ENCODE measurements at regions not wholly inside any gene's neighbourhood (a gene's known extent, or its start where the extent isn't known, plus 50 kb on each side); places are given as distances from the start of the nearest gene placed in this dataset.

DNA sequence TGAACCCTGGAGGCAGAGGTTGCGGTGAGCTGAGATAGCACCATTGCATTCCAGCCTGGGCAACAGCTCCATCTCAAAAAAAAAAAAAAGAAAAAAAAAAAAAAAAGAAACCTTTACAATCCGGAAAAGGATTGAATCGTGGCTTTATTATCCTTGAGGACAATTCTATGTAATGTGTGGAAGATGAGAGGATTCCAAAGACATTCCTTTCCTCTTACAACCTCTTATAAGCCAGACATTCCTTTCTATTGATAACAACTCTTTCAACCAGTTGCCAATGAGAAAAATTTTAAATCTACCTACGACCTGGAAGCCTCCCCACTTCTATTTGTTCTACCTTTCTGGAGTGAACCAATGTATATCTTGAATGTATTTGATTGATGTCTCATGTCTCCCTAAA lies 91.2 kb upstream of the EEF1E1 start:
- Histone ChIP-seq H3K27ac (ENCODE audit: low read depth, low read length) (peak overlapping the region; percentile 45), H3K79me2 (ENCODE audit: insufficient read depth, low read length) (no peaks in the 10 kb centered on the region), H4K20me1 (ENCODE audit: insufficient read depth, low read length) (no peaks in the 10 kb centered on the region), H3K36me3 (ENCODE audit: insufficient read depth, low read length) (no peaks in the 10 kb centered on the region), H3K4me1 (ENCODE audit: insufficient read depth, low read length) (peaks cover 15% of the 10 kb centered on the region), H3K9me3 (ENCODE audit: low read depth, low read length) (no peaks in the 10 kb centered on the region), H2AFZ (ENCODE audit: low read length) (no peak overlapping the region), H3K4me2 (ENCODE audit: insufficient read depth, low read length) (no peak overlapping the region), H3K27me3 (ENCODE audit: insufficient read depth, low read length) (no peaks in the 10 kb centered on the region), H3K4me3 (ENCODE audit: insufficient read depth, low read length) (no peak overlapping the region)
- TF ChIP-seq CTCF (IDR thresholded peaks at IDR 0.05; ENCODE audit: extremely low read depth, low read depth, low read length), result no peak
- no peak for DNase-seq (ENCODE audit: insufficient read length, low spot score, missing footprints)

- Histone ChIP-seq H3K4me3 (ENCODE audit: insufficient read depth, low read length) (no peak overlapping the region), H3K27me3 (ENCODE audit: insufficient read depth, low read length) (no peaks in the 10 kb centered on the region), H4K20me1 (ENCODE audit: insufficient read depth, low read length) (no peaks in the 10 kb centered on the region), H3K79me2 (ENCODE audit: insufficient read depth, low read length) (no peaks in the 10 kb centered on the region), H3K4me2 (ENCODE audit: insufficient read depth, low read length) (no peak overlapping the region), H3K27ac (ENCODE audit: low read depth, low read length) (no peak overlapping the region), H3K9me3 (ENCODE audit: low read depth, low read length) (no peaks in the 10 kb centered on the region), H3K36me3 (ENCODE audit: insufficient read depth, low read length) (no peaks in the 10 kb centered on the region), H2AFZ (ENCODE audit: low read length) (peak overlapping the region; percentile 15), H3K4me1 (ENCODE audit: insufficient read depth, low read length) (peaks cover 15% of the 10 kb centered on the region)
- TF ChIP-seq CTCF (IDR thresholded peaks at IDR 0.05; ENCODE audit: extremely low read depth, low read depth, low read length), result no peak
- no peak for DNase-seq (ENCODE audit: insufficient read length, low spot score, missing footprints)
These were observed 90.2 kb upstream of the EEF1E1 start for GRCh38 chr6:8192597-8192996.

GRCh38 chr6:8192067-8192466 lies 89.7 kb upstream of the EEF1E1 start:
- H4K20me1 ChIP-seq (ENCODE audit: insufficient read depth, low read length), result no peaks in the 10 kb centered on the region
- H3K4me2 ChIP-seq (ENCODE audit: insufficient read depth, low read length), result no peak overlapping the region
- no peak overlapping the region for H2AFZ ChIP-seq (ENCODE audit: low read length)
- no peak for TF ChIP-seq CTCF (IDR thresholded peaks at IDR 0.05; ENCODE audit: extremely low read depth, low read depth, low read length)
- no peak for DNase-seq (ENCODE audit: insufficient read length, low spot score, missing footprints)
- H3K27ac ChIP-seq (ENCODE audit: low read depth, low read length), result no peak overlapping the region
- no peaks in the 10 kb centered on the region for H3K79me2 ChIP-seq (ENCODE audit: insufficient read depth, low read length)
- peaks cover 15% of the 10 kb centered on the region for H3K4me1 ChIP-seq (ENCODE audit: insufficient read depth, low read length)
- no peak overlapping the region for H3K4me3 ChIP-seq (ENCODE audit: insufficient read depth, low read length)
- no peaks in the 10 kb centered on the region for H3K36me3 ChIP-seq (ENCODE audit: insufficient read depth, low read length)
- H3K27me3 ChIP-seq (ENCODE audit: insufficient read depth, low read length), result no peaks in the 10 kb centered on the region
- no peaks in the 10 kb centered on the region for H3K9me3 ChIP-seq (ENCODE audit: low read depth, low read length)

DNA sequence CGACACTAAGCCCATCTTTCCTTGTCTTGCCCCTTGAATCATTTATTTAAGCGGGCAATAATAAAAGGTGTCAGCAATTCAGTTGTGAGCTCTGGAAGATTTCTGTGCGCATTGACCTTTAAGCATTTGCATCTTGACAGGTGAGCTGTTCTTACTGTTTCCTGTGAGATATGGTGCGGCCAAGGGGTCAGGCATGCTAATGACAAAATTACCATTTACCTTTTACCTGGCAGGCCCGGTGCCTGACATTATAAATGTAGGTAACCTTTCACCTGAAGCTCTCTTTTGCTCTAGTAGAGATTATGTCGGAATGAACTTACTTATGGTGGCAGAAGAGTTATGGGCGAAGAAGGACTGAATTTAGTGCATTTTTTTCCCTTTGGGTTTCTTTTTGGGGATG lies 89.3 kb upstream of the EEF1E1 start:
- no peaks in the 10 kb centered on the region for H3K36me3 ChIP-seq (ENCODE audit: insufficient read depth, low read length)
- H4K20me1 ChIP-seq (ENCODE audit: insufficient read depth, low read length), result no peaks in the 10 kb centered on the region
- TF ChIP-seq CTCF (IDR thresholded peaks at IDR 0.05; ENCODE audit: extremely low read depth, low read depth, low read length), result no peak
- H3K4me1 ChIP-seq (ENCODE audit: insufficient read depth, low read length), result peaks cover 15% of the 10 kb centered on the region
- no peak overlapping the region for H3K4me2 ChIP-seq (ENCODE audit: insufficient read depth, low read length)
- H3K79me2 ChIP-seq (ENCODE audit: insufficient read depth, low read length), result no peaks in the 10 kb centered on the region
- H2AFZ ChIP-seq (ENCODE audit: low read length), result no peak overlapping the region
- no peaks in the 10 kb centered on the region for H3K27me3 ChIP-seq (ENCODE audit: insufficient read depth, low read length)
- no peak overlapping the region for H3K27ac ChIP-seq (ENCODE audit: low read depth, low read length)
- no peak overlapping the region for H3K4me3 ChIP-seq (ENCODE audit: insufficient read depth, low read length)
- no peak for DNase-seq (ENCODE audit: insufficient read length, low spot score, missing footprints)
- H3K9me3 ChIP-seq (ENCODE audit: low read depth, low read length), result no peaks in the 10 kb centered on the region

All from osteoblast (primary cell).